ENCODE measurements at regions not wholly inside any gene's neighbourhood (a gene's known extent, or its start where the extent isn't known, plus 50 kb on each side); places are given as distances from the start of the nearest gene placed in this dataset.

GRCh38 chr6:103184776-103185175, 1674.9 kb downstream of the HACE1 start:
- H3K27ac ChIP-seq (ENCODE audit: extremely low read depth, low read depth, low read length) = no peak overlapping the region
- ChIA-PET POLR2A (no interaction called here), CTCF (ENCODE audit: low intra/inter-chr PET ratio) (no interaction called here)
- H3K9ac ChIP-seq (ENCODE audit: insufficient read depth in 1 of 2, low read depth in 2 of 2, low read length in 2 of 2) = no peak overlapping the region
- H3K9me3 ChIP-seq (replicated peaks; ENCODE audit: control insufficient read depth, insufficient read depth, low read depth, low read length) = no peaks in the 10 kb centered on the region; the same call in 1 of the 2 replicates
- H4K20me1 ChIP-seq (replicated peaks; ENCODE audit: control insufficient read depth, insufficient read depth, low read length) = no peaks in the 10 kb centered on the region
- in situ Hi-C loops (cut with MboI) (no loop called here), intact Hi-C loops (cut with micrococcal nuclease) (no loop called here)
- DNase-seq (ENCODE audit: extremely low read depth in 1 of 4, low spot score in 3 of 4) (no peak), ATAC-seq (no peak), FAIRE-seq (no peak)
- H3K79me2 ChIP-seq (ENCODE audit: control insufficient read depth, insufficient read depth, low read length) = no peaks in the 10 kb centered on the region
- H3K9me1 ChIP-seq (ENCODE audit: control insufficient read depth, insufficient read depth, low read length) = no peaks in the 10 kb centered on the region
- TF ChIP-seq NCOR1 (IDR thresholded peaks at IDR 0.05) = no peak
- no peak overlapping the region for H3K4me3 ChIP-seq
- no peaks in the 10 kb centered on the region for H3K4me1 ChIP-seq (replicated peaks in 1 of 2; ENCODE audit: control insufficient read depth in 2 of 2, insufficient read depth in 2 of 2, low read length in 2 of 2)
- no TSS peak for BruUV-seq (replicated peaks)
- H2AFZ ChIP-seq (ENCODE audit: low read depth, low read length) = no peak overlapping the region
- H3K36me3 ChIP-seq (ENCODE audit: control insufficient read depth, insufficient read depth, low read length) = no peaks in the 10 kb centered on the region
- no peak overlapping the region for H3K4me2 ChIP-seq (ENCODE audit: insufficient read depth, low read length)
- H3K27me3 ChIP-seq (ENCODE audit: control insufficient read depth in 2 of 2, insufficient read depth in 2 of 2, low read length in 2 of 2) = no peaks in the 10 kb centered on the region
- WGBS (ENCODE audit: insufficient coverage, low coverage, missing lambda C conversion rate) = 3% methylated on average over 3 of the region's 3 CpGs

- FAIRE-seq (no peak), DNase-seq (ENCODE audit: extremely low read depth in 1 of 4, low spot score in 3 of 4) (no peak), ATAC-seq (no peak)
- WGBS (ENCODE audit: insufficient coverage, low coverage, missing lambda C conversion rate) = 6% methylated on average over 3 of the region's 3 CpGs
- in situ Hi-C loops (cut with MboI) = no loop called here
- no peak overlapping the region for H3K4me3 ChIP-seq
- no TSS peak for BruUV-seq (replicated peaks)
- no peak overlapping the region for H3K4me2 ChIP-seq (ENCODE audit: insufficient read depth, low read length)
- H3K27me3 ChIP-seq (ENCODE audit: control insufficient read depth in 2 of 2, insufficient read depth in 2 of 2, low read length in 2 of 2) = no peaks in the 10 kb centered on the region
- H3K36me3 ChIP-seq (ENCODE audit: control insufficient read depth, insufficient read depth, low read length) = no peaks in the 10 kb centered on the region
- no peak overlapping the region for H3K27ac ChIP-seq (ENCODE audit: extremely low read depth, low read depth, low read length)
- intact Hi-C loops (cut with micrococcal nuclease) = no loop called here
- H3K79me2 ChIP-seq (ENCODE audit: control insufficient read depth, insufficient read depth, low read length) = no peaks in the 10 kb centered on the region
- no peaks in the 10 kb centered on the region; the same call in 1 of the 2 replicates for H3K9me3 ChIP-seq (replicated peaks; ENCODE audit: control insufficient read depth, insufficient read depth, low read depth, low read length)
- H3K4me1 ChIP-seq (replicated peaks in 1 of 2; ENCODE audit: control insufficient read depth in 2 of 2, insufficient read depth in 2 of 2, low read length in 2 of 2) = no peaks in the 10 kb centered on the region
- POLR2A ChIA-PET = no interaction called here
- no peaks in the 10 kb centered on the region for H4K20me1 ChIP-seq (replicated peaks; ENCODE audit: control insufficient read depth, insufficient read depth, low read length)
- H3K9ac ChIP-seq (ENCODE audit: insufficient read depth in 1 of 2, low read depth in 2 of 2, low read length in 2 of 2) = no peak overlapping the region
- no peak overlapping the region for H2AFZ ChIP-seq (ENCODE audit: low read depth, low read length)
- CTCF ChIA-PET (ENCODE audit: low intra/inter-chr PET ratio) = no interaction called here
- H3K9me1 ChIP-seq (ENCODE audit: control insufficient read depth, insufficient read depth, low read length) = no peaks in the 10 kb centered on the region
- TF ChIP-seq GTF2F1 (IDR thresholded peaks at IDR 0.05; ENCODE audit: low read depth, low read length) (no peak), TFAP4 (CRISPR knock-in tag; IDR thresholded peaks at IDR 0.05; ENCODE audit: borderline replicate concordance) (no peak), TSC22D4 (tag; IDR thresholded peaks at IDR 0.05) (no peak), ELF4 (CRISPR knock-in tag; IDR thresholded peaks at IDR 0.05) (no peak), HDAC1 (IDR thresholded peaks at IDR 0.05) (no peak), ZNF324 (CRISPR knock-in tag; IDR thresholded peaks at IDR 0.05) (no peak), MAFK (IDR thresholded peaks at IDR 0.05; ENCODE audit: low read length) (no peak), ZNF280B (CRISPR knock-in tag; IDR thresholded peaks at IDR 0.05) (no peak), ARHGAP35 (IDR thresholded peaks at IDR 0.05; ENCODE audit: partially characterized antibody) (no peak), TARDBP (IDR thresholded peaks at IDR 0.05) (no peak), ETV1 (tag; conservative IDR thresholded peaks at IDR 0.05; ENCODE audit: low read depth) (no peak)
- TF ChIP-seq, protein P1, sequence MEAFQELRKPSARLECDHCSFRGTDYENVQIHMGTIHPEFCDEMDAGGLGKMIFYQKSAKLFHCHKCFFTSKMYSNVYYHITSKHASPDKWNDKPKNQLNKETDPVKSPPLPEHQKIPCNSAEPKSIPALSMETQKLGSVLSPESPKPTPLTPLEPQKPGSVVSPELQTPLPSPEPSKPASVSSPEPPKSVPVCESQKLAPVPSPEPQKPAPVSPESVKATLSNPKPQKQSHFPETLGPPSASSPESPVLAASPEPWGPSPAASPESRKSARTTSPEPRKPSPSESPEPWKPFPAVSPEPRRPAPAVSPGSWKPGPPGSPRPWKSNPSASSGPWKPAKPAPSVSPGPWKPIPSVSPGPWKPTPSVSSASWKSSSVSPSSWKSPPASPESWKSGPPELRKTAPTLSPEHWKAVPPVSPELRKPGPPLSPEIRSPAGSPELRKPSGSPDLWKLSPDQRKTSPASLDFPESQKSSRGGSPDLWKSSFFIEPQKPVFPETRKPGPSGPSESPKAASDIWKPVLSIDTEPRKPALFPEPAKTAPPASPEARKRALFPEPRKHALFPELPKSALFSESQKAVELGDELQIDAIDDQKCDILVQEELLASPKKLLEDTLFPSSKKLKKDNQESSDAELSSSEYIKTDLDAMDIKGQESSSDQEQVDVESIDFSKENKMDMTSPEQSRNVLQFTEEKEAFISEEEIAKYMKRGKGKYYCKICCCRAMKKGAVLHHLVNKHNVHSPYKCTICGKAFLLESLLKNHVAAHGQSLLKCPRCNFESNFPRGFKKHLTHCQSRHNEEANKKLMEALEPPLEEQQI (IDR thresholded peaks at IDR 0.05) = no peak
These were observed 1675.8 kb downstream of the HACE1 start for GRCh38 chr6:103183831-103184411.
